Sigmoid colon (tissue), 4 donors: ENCODE measurements at regions not wholly inside any gene's neighbourhood (a gene's known extent, or its start where the extent isn't known, plus 50 kb on each side); places are given as distances from the start of the nearest gene placed in this dataset.
"Not testable (repeated sequence)": the region's sequence is repeated elsewhere in the genome, so short reads cannot be mapped to it uniquely, and the experiment has no call there.

Experiments used
- CTCF ChIP-seq, 4 experiments: fragments of 450-650 bp in 3 of 4; fragments of 200-600 bp in 1 of 4; IDR thresholded peaks; one replicate each; pipeline ENCODE4 v1.5.1; 2016 to 2019; ENCODE audit warnings: antibody characterized with exemption in 4 of 4, mild to moderate bottlenecking in 3 of 4, moderate library complexity in 2 of 4
- POLR2A ChIP-seq, 2 donors: fragments of 450-650 bp; IDR thresholded peaks; one replicate each; pipeline ENCODE4 v1.6.1; 2016; ENCODE audit warnings: antibody characterized with exemption in 2 of 2, mild to moderate bottlenecking in 2 of 2, moderate library complexity in 2 of 2
- POLR2AphosphoS5 ChIP-seq, 4 donors: sonication (generic); formaldehyde crosslinking; IDR thresholded peaks; one replicate each; pipeline ENCODE4 v1.6.1; 2017; ENCODE audit warnings: antibody characterized with exemption in 4 of 4

- not testable (repeated sequence) for TF ChIP-seq CTCF, POLR2A, POLR2AphosphoS5 (IDR thresholded peaks at IDR 0.05)
These were observed 670.2 kb upstream of the TPTE start for GRCh38 chr21:9851166-9851565.
